ENCODE measurements at regions not wholly inside any gene's neighbourhood (a gene's known extent, or its start where the extent isn't known, plus 50 kb on each side); places are given as distances from the start of the nearest gene placed in this dataset.

DNA sequence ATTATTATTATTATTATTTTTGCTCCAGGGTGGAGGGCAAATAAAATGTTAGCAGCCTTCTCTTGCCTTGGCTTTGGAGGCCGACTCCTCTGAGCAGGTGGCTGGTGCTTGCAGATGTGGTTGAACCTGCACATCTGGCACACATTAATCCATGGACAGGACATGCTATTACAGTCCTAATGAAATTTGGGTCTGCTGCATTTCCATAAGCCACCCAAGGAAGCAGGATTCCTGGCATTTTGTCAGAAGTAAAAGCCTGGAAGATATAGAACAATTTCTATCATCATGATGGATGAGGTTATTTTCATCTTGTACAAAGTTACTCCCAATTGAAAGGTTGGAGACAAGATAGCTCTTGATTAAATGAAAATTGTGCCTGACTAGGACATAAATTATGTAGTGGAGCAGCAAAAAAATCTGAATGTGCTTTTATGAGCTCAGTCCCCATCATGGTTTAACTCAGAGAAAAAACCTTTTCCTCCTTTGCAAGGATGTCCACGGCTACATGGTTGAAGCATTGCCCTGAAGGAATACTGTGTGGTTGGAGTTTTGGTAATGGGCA lies 130.9 kb upstream of the RGMA start:
- Histone ChIP-seq H3K27ac (no peak overlapping the region), H3F3A (ENCODE audit: insufficient read depth) (no peaks in the 10 kb centered on the region), H3K9me3 (ENCODE audit: low read depth) (no peaks in the 10 kb centered on the region), H4K20me1 (ENCODE audit: insufficient read depth) (no peaks in the 10 kb centered on the region), H3K9me2 (ENCODE audit: insufficient read depth) (no peaks in the 10 kb centered on the region), H2AFZ (no peak overlapping the region), H3K27me3 (replicated peaks; ENCODE audit: insufficient read depth) (no peaks in the 10 kb centered on the region), H3K9ac (no peak overlapping the region), H3K4me3 (no peak overlapping the region), H3K4me2 (ENCODE audit: unreplicated experiment) (no peak overlapping the region), H3K4me1 (ENCODE audit: insufficient read depth) (no peaks in the 10 kb centered on the region), H3K36me3 (ENCODE audit: low read depth) (no peaks in the 10 kb centered on the region), H3K79me2 (ENCODE audit: insufficient read depth) (no peaks in the 10 kb centered on the region)
- TF ChIP-seq EZH2phosphoT487 (IDR thresholded peaks at IDR 0.05; ENCODE audit: insufficient read depth, low read depth) (no peak), EZH2 (IDR thresholded peaks at IDR 0.05; ENCODE audit: insufficient read depth, poor library complexity, severe bottlenecking) (no peak)
- 24 to 25% methylated on average over 2 of the region's 2 CpGs for WGBS, 2 experiments (ENCODE audit: low coverage in 1 of 2, low lambda C conversion rate in 2 of 2, missing lambda C conversion rate in 2 of 2)
- in situ Hi-C loops (cut with MboI) = no loop called here
- no peak for DNase-seq

DNA sequence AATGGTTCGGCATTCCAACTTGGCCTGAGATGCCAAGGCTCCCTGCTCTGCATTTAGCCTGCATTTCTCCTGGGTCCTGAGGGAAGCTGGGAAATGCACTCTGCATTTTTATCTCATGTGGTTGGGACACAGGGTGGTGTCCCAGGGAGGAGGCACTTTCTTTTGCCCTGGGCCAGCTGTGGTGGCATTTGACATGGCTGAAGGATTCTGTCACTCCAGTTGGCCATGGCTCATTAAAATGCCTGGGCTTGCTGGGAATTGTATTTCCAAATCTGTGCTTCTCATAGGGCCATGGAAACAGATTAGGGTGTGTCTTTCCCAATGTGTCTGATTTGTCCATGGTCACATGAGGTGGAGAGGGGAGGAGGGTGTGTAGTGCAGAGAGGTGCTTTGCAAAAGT lies 128.3 kb upstream of the RGMA start:
- Histone ChIP-seq H3F3A (ENCODE audit: insufficient read depth) (no peaks in the 10 kb centered on the region), H4K20me1 (ENCODE audit: insufficient read depth) (no peaks in the 10 kb centered on the region), H2AFZ (no peak overlapping the region), H3K36me3 (ENCODE audit: low read depth) (no peaks in the 10 kb centered on the region), H3K27ac (no peak overlapping the region), H3K9ac (no peak overlapping the region), H3K4me1 (ENCODE audit: insufficient read depth) (no peaks in the 10 kb centered on the region), H3K27me3 (replicated peaks; ENCODE audit: insufficient read depth) (no peaks in the 10 kb centered on the region), H3K9me3 (ENCODE audit: low read depth) (no peaks in the 10 kb centered on the region), H3K4me2 (ENCODE audit: unreplicated experiment) (no peak overlapping the region), H3K9me2 (ENCODE audit: insufficient read depth) (no peaks in the 10 kb centered on the region), H3K79me2 (ENCODE audit: insufficient read depth) (no peaks in the 10 kb centered on the region), H3K4me3 (no peak overlapping the region)
- in situ Hi-C loops (cut with MboI) = no loop called here
- no peak for DNase-seq
- WGBS, 2 experiments (ENCODE audit: low coverage in 1 of 2, low lambda C conversion rate in 2 of 2, missing lambda C conversion rate in 2 of 2) = 44 to 54% methylated on average over 1 of the region's 1 CpG
- TF ChIP-seq EZH2phosphoT487 (IDR thresholded peaks at IDR 0.05; ENCODE audit: insufficient read depth, low read depth) (no peak), EZH2 (IDR thresholded peaks at IDR 0.05; ENCODE audit: insufficient read depth, poor library complexity, severe bottlenecking) (no peak)

DNA sequence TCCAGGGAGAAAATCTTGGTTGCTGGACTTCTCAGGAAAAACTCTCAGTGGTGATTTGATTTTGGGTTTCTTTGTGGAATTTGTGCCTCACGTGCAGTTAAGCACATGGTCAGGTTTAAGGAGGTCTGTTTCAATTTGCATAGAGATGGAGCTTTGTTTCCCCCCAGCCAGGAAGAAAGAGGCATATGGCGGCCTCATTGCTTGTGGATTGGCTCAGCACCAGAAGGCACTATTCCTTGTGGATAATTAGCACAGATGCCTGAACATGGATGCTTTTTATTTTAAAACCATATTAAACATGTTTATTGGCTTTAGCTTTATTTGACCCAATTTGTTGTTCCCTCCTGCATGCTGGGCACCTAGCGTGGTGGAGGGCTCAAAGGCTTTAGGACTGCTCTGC lies 125.1 kb upstream of the RGMA start:
- no peak for TF ChIP-seq EZH2phosphoT487 (IDR thresholded peaks at IDR 0.05; ENCODE audit: insufficient read depth, low read depth)
- TF ChIP-seq EZH2 (IDR thresholded peaks at IDR 0.05; ENCODE audit: insufficient read depth, poor library complexity, severe bottlenecking) = no peak
- DNase-seq = no peak
- Histone ChIP-seq H2AFZ (no peak overlapping the region), H3K27ac (no peak overlapping the region), H3K4me2 (ENCODE audit: unreplicated experiment) (no peak overlapping the region), H3K9ac (no peak overlapping the region), H3F3A (ENCODE audit: insufficient read depth) (no peaks in the 10 kb centered on the region), H3K27me3 (replicated peaks; ENCODE audit: insufficient read depth) (no peaks in the 10 kb centered on the region), H3K9me2 (ENCODE audit: insufficient read depth) (no peaks in the 10 kb centered on the region), H3K4me3 (no peak overlapping the region), H3K79me2 (ENCODE audit: insufficient read depth) (no peaks in the 10 kb centered on the region), H3K4me1 (ENCODE audit: insufficient read depth) (no peaks in the 10 kb centered on the region), H4K20me1 (ENCODE audit: insufficient read depth) (no peaks in the 10 kb centered on the region), H3K9me3 (ENCODE audit: low read depth) (no peaks in the 10 kb centered on the region), H3K36me3 (ENCODE audit: low read depth) (no peaks in the 10 kb centered on the region)
- in situ Hi-C loops (cut with MboI) = no loop called here
- WGBS, 2 experiments (ENCODE audit: low coverage in 1 of 2, low lambda C conversion rate in 2 of 2, missing lambda C conversion rate in 2 of 2) = 22 to 26% methylated on average over 3 of the region's 3 CpGs

DNA sequence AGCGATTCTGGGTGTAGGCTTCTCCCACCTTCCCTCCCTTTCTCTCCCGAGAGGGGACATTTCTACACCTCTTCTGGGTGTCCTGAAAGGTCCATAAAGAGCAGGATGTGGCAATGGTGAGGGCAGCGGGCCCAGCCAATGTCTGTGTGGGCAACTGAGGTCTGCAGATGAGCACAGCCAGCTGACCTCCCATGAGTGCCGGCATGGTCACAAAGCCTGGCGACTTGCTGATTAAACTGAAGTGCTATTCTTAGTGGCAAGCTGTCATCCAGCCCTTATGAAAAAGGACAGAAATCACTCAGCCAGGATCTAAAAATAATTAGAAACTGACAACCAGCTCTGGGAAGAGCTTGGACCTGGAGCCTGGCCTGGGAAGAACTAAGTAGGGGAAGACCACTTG lies 124.3 kb upstream of the RGMA start:
- H3K36me3 ChIP-seq (ENCODE audit: low read depth) = no peaks in the 10 kb centered on the region
- H3K9me2 ChIP-seq (ENCODE audit: insufficient read depth) = no peaks in the 10 kb centered on the region
- no peaks in the 10 kb centered on the region for H3K9me3 ChIP-seq (ENCODE audit: low read depth)
- no peak for DNase-seq
- H3K4me1 ChIP-seq (ENCODE audit: insufficient read depth) = no peaks in the 10 kb centered on the region
- H4K20me1 ChIP-seq (ENCODE audit: insufficient read depth) = no peaks in the 10 kb centered on the region
- no peak overlapping the region for H3K9ac ChIP-seq
- TF ChIP-seq EZH2phosphoT487 (IDR thresholded peaks at IDR 0.05; ENCODE audit: insufficient read depth, low read depth) (no peak), EZH2 (IDR thresholded peaks at IDR 0.05; ENCODE audit: insufficient read depth, poor library complexity, severe bottlenecking) (no peak)
- H3K27me3 ChIP-seq (replicated peaks; ENCODE audit: insufficient read depth) = no peaks in the 10 kb centered on the region
- H3F3A ChIP-seq (ENCODE audit: insufficient read depth) = no peaks in the 10 kb centered on the region
- H3K4me3 ChIP-seq = no peak overlapping the region
- H2AFZ ChIP-seq = no peak overlapping the region
- WGBS, 2 experiments (ENCODE audit: low coverage in 1 of 2, low lambda C conversion rate in 2 of 2, missing lambda C conversion rate in 2 of 2) = 16 to 22% methylated on average over 5 of the region's 5 CpGs
- H3K27ac ChIP-seq = no peak overlapping the region
- H3K79me2 ChIP-seq (ENCODE audit: insufficient read depth) = no peaks in the 10 kb centered on the region
- H3K4me2 ChIP-seq (ENCODE audit: unreplicated experiment) = no peak overlapping the region
- in situ Hi-C loops (cut with MboI) = no loop called here

DNA sequence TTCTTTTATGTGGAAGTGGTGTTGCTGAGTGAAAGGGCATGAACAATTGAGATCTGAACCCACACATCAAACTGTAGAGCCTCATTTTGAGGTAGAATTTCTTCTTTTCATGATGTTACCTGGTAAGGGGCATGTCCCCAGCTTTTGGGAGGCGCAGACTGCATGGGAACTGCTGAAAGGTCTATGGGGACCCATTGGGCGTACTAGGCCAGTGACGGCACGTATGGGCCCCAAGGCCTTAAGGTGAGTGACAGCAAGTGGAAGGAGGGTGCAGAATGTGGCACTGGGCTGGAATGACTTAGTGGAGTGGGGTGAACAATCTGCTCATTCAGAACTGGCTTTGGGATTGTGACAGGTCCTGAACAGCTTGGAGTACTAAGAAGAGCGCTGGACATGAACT lies 123.6 kb upstream of the RGMA start:
- H3K36me3 ChIP-seq (ENCODE audit: low read depth) = no peaks in the 10 kb centered on the region
- H3K27me3 ChIP-seq (replicated peaks; ENCODE audit: insufficient read depth) = no peaks in the 10 kb centered on the region
- no peak overlapping the region for H3K4me3 ChIP-seq
- no peaks in the 10 kb centered on the region for H3F3A ChIP-seq (ENCODE audit: insufficient read depth)
- no peak overlapping the region for H3K27ac ChIP-seq
- TF ChIP-seq EZH2phosphoT487 (IDR thresholded peaks at IDR 0.05; ENCODE audit: insufficient read depth, low read depth) = no peak
- TF ChIP-seq EZH2 (IDR thresholded peaks at IDR 0.05; ENCODE audit: insufficient read depth, poor library complexity, severe bottlenecking) = no peak
- WGBS, 2 experiments (ENCODE audit: low coverage in 1 of 2, low lambda C conversion rate in 2 of 2, missing lambda C conversion rate in 2 of 2) = 56 to 64% methylated on average over 5 of the region's 5 CpGs
- H3K4me2 ChIP-seq (ENCODE audit: unreplicated experiment) = no peak overlapping the region
- H3K9me2 ChIP-seq (ENCODE audit: insufficient read depth) = no peaks in the 10 kb centered on the region
- no peaks in the 10 kb centered on the region for H4K20me1 ChIP-seq (ENCODE audit: insufficient read depth)
- no peak overlapping the region for H3K9ac ChIP-seq
- H2AFZ ChIP-seq = no peak overlapping the region
- DNase-seq = no peak
- in situ Hi-C loops (cut with MboI) = no loop called here
- no peaks in the 10 kb centered on the region for H3K4me1 ChIP-seq (ENCODE audit: insufficient read depth)
- no peaks in the 10 kb centered on the region for H3K9me3 ChIP-seq (ENCODE audit: low read depth)
- H3K79me2 ChIP-seq (ENCODE audit: insufficient read depth) = no peaks in the 10 kb centered on the region
